IPS-18a (cell line): ENCODE measurements at regions not wholly inside any gene's neighbourhood (a gene's known extent, or its start where the extent isn't known, plus 50 kb on each side); places are given as distances from the start of the nearest gene placed in this dataset.

Experiments
- H3K27ac ChIP-seq: one replicate; pipeline ENCODE4 v1.5.1; 2013; ENCODE audit warnings: low read length
- H3K27me3 ChIP-seq: one replicate; pipeline ENCODE4 v1.6.1; 2013; ENCODE audit warnings: mild to moderate bottlenecking, low read length; ENCODE audit not compliant: control insufficient read depth, insufficient read depth
- H3K36me3 ChIP-seq: one replicate; pipeline ENCODE4 v1.6.1; 2013; ENCODE audit warnings: low read depth, low read length; ENCODE audit not compliant: control insufficient read depth
- H3K4me1 ChIP-seq: one replicate; pipeline ENCODE4 v1.6.1; 2013; ENCODE audit warnings: low read depth, low read length; ENCODE audit not compliant: control insufficient read depth
- H3K4me3 ChIP-seq: one replicate; pipeline ENCODE4 v1.5.1; 2013; ENCODE audit warnings: low read length
- H3K9ac ChIP-seq: one replicate; pipeline ENCODE4 v1.6.1; 2013; ENCODE audit warnings: mild to moderate bottlenecking, low read length, moderate library complexity
- H3K9me3 ChIP-seq: one replicate; pipeline ENCODE4 v1.6.1; 2013; ENCODE audit warnings: low read depth, low read length; ENCODE audit not compliant: control insufficient read depth

GRCh38 chr5:98072921-98073320, 700.5 kb upstream of the RGMB start:
- no peak overlapping the region for H3K27ac ChIP-seq

DNA sequence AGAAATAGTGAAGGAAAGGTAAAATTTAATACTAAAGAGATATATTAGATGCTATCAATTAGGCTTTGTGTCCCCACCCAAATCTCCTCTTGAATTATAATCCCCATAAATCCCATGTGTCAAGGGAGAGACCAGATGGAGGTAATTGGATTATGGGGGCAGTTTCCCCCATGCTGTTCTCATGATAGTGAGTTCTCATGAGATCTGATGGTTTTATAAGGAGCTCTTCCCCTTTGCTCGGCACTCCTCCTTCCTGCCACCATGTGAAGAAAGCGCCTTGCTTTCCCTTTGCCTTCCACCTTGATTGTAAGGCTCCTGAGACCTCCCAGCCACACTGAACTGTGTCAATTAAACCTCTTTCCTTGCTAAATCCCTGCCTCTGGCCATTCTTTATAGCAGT, 697.0 kb upstream of the RGMB start:
- no peak overlapping the region for H3K9ac ChIP-seq

More at GRCh38 chr5:98072921-98073320, 700.5 kb upstream of the RGMB start:
- no peaks in the 10 kb centered on the region for H3K27me3 ChIP-seq
- no peaks in the 10 kb centered on the region for H3K9me3 ChIP-seq
- no peaks in the 10 kb centered on the region for H3K36me3 ChIP-seq
- no peak overlapping the region for H3K9ac ChIP-seq
- H3K4me3 ChIP-seq = no peak overlapping the region
- no peaks in the 10 kb centered on the region for H3K4me1 ChIP-seq

DNA sequence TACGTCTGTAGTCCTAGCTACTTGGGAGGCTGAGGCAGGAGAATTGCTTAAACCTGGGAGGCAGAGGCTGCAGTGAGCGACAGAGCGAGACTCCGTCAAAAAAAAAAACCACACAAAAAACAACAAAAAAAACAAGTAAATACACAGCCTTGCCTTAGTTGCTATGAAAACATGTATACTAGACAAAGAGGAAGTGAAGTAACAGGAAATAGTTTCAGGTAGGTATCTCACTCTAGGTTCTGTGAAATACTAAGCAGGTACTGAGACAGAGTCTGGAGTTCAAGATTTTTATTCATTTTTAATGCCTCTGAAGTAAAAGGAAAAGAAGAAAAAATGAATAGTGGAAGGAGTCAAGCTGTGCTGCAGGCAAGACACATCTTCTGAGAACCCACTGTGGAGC, 687.9 kb upstream of the RGMB start:
- Histone ChIP-seq H3K36me3 (no peaks in the 10 kb centered on the region), H3K4me3 (no peak overlapping the region), H3K9me3 (no peaks in the 10 kb centered on the region), H3K27me3 (no peaks in the 10 kb centered on the region), H3K4me1 (no peaks in the 10 kb centered on the region), H3K27ac (no peak overlapping the region), H3K9ac (no peak overlapping the region)

More for the DNA sequence above, 697.0 kb upstream of the RGMB start:
- no peaks in the 10 kb centered on the region for H3K9me3 ChIP-seq
- H3K27ac ChIP-seq = no peak overlapping the region
- no peaks in the 10 kb centered on the region for H3K36me3 ChIP-seq
- no peaks in the 10 kb centered on the region for H3K4me1 ChIP-seq
- no peaks in the 10 kb centered on the region for H3K27me3 ChIP-seq
- H3K4me3 ChIP-seq = no peak overlapping the region

DNA sequence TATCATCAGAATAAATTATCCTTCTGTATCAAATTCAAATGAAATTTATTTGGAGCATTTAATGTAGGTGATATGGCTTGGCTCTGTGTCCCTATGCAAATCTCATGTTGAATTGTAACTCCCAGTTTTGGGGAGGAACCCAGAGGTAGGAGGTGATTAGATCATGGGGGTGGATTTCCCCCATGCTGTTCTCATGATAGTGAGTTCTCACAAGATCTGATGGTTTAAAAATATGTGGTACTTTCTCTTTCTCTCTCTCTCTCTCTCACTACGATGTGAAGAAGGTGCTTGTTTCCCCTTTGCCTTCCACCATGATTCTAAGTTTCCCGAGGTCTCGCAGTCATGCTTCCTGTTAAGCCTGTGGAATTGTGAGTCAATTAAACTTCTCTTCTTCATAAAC, 678.4 kb upstream of the RGMB start:
- H3K9me3 ChIP-seq = no peaks in the 10 kb centered on the region
- no peak overlapping the region for H3K9ac ChIP-seq
- H3K27me3 ChIP-seq = no peaks in the 10 kb centered on the region
- H3K27ac ChIP-seq = no peak overlapping the region
- no peaks in the 10 kb centered on the region for H3K36me3 ChIP-seq
- no peak overlapping the region for H3K4me3 ChIP-seq
- peaks cover 8% of the 10 kb centered on the region for H3K4me1 ChIP-seq

GRCh38 chr5:98096155-98096554, 677.3 kb upstream of the RGMB start:
- Histone ChIP-seq H3K27me3 (no peaks in the 10 kb centered on the region), H3K36me3 (no peaks in the 10 kb centered on the region), H3K9ac (no peak overlapping the region), H3K4me1 (peaks cover 8% of the 10 kb centered on the region), H3K9me3 (no peaks in the 10 kb centered on the region), H3K27ac (no peak overlapping the region), H3K4me3 (no peak overlapping the region)

DNA sequence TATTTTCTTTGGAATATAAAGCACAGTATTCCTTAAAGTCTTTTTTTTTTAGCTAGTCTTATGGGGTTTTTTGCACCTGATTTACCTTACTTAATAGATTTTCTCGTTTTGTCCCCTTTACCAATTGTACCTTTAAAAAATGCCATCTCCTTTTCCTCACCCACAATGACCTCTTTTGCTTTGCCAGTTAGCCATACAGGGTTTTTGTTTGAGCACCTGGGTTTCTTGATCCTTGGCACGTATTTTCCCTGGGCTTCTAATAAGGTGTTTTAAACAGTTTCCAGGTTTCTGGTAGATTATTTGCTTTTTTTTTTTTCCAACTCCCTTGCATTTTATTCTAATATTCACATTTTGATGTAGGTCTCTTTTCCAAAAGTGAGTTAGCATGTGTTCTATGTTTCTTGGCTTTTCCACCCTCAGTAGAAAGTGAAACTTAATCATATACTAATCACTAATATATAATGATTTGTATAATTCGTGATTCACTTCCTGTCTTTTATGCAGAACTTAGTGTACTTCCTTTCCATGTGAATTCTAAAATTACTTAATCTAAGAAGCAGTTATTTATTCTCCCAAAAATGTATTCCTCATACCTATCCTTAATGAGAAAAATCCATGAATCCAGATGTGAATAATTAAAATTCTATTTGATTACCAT, 673.9 kb upstream of the RGMB start:
- H3K4me3 ChIP-seq = no peak overlapping the region
- H3K36me3 ChIP-seq = no peaks in the 10 kb centered on the region
- no peaks in the 10 kb centered on the region for H3K9me3 ChIP-seq
- H3K27me3 ChIP-seq = no peaks in the 10 kb centered on the region
- H3K27ac ChIP-seq = no peak overlapping the region
- H3K9ac ChIP-seq = no peak overlapping the region
- peaks cover 8% of the 10 kb centered on the region for H3K4me1 ChIP-seq

DNA sequence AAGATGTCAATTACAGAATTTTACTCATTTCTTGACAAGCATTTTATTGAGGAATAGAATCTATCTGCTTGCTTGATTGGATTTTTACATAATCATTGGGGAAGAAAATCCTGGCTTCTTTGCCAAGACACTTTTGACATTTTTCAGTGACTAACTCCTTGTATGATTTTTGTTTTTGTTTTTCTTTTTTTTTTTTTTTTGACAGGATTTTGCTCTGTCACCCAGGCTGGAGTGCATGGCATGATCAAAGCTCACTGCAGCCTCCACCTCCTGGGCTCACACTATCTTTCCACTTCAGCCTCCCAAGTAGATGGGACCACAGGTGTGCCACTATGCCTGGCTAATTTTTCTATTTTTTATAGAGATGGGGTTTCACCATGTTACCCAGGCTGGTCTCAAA, 672.3 kb upstream of the RGMB start:
- Histone ChIP-seq H3K9ac (no peak overlapping the region), H3K36me3 (no peaks in the 10 kb centered on the region), H3K27ac (no peak overlapping the region), H3K4me3 (no peak overlapping the region), H3K27me3 (no peaks in the 10 kb centered on the region), H3K9me3 (no peaks in the 10 kb centered on the region), H3K4me1 (peaks cover 4% of the 10 kb centered on the region)

GRCh38 chr5:98102936-98103335, 670.5 kb upstream of the RGMB start:
- no peaks in the 10 kb centered on the region for H3K27me3 ChIP-seq
- H3K9ac ChIP-seq = no peak overlapping the region
- no peak overlapping the region for H3K4me3 ChIP-seq
- H3K36me3 ChIP-seq = no peaks in the 10 kb centered on the region
- H3K27ac ChIP-seq = no peak overlapping the region
- H3K4me1 ChIP-seq = no peaks in the 10 kb centered on the region
- H3K9me3 ChIP-seq = no peaks in the 10 kb centered on the region

DNA sequence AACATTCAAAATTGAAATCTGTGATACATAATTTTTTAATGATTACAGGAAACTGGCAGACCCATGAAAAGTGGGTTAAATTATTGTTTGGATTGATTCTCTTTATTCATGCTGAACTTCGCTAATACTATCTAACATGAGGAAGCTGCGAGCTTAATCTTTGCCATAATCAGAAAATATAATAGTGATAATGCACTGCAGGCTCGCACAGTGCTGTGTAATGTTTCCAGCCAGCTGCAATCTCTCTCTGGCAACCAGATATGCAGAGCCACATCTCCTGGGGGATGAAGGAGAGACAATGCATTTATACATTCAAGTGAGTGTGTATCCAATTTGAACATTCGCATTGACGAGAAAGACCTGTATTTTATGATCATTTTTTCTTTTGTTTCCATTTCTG, 669.7 kb upstream of the RGMB start:
- H3K9me3 ChIP-seq = no peaks in the 10 kb centered on the region
- no peak overlapping the region for H3K27ac ChIP-seq
- H3K4me1 ChIP-seq = no peaks in the 10 kb centered on the region
- H3K4me3 ChIP-seq = no peak overlapping the region
- H3K9ac ChIP-seq = no peak overlapping the region
- no peaks in the 10 kb centered on the region for H3K27me3 ChIP-seq
- H3K36me3 ChIP-seq = no peaks in the 10 kb centered on the region

- Histone ChIP-seq H3K27ac (no peak overlapping the region), H3K9ac (no peak overlapping the region), H3K27me3 (no peaks in the 10 kb centered on the region), H3K4me1 (no peaks in the 10 kb centered on the region), H3K4me3 (no peak overlapping the region), H3K9me3 (no peaks in the 10 kb centered on the region), H3K36me3 (no peaks in the 10 kb centered on the region)
Measured at GRCh38 chr5:98104454-98105188, 668.8 kb upstream of the RGMB start.

DNA sequence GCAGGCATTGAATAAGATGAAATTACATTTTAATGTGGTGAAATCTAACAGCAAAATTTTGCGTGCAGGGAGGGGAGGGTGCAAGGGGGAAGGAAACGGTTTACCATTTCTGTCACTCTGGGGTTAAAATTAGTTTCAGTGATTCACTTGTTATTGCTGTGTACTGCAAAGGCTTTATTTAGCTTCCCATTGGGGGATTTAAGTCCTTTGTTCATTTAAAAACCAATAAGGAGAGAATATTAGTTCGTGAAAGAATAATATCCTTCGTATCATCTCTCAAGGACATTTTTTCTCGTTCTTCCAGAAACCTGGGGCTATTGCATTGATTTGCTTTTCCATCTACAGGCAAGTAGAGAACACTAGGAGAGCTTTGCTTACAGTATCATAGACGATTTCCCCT, 667.8 kb upstream of the RGMB start:
- Histone ChIP-seq H3K4me3 (no peak overlapping the region), H3K4me1 (no peaks in the 10 kb centered on the region), H3K36me3 (no peaks in the 10 kb centered on the region), H3K27me3 (no peaks in the 10 kb centered on the region), H3K9me3 (no peaks in the 10 kb centered on the region), H3K9ac (no peak overlapping the region), H3K27ac (no peak overlapping the region)
